LNCaP clone FGC (cell line): ENCODE measurements at regions not wholly inside any gene's neighbourhood (a gene's known extent, or its start where the extent isn't known, plus 50 kb on each side); places are given as distances from the start of the nearest gene placed in this dataset.

Experiments
- DNase-seq: peaks from one replicate; pipeline ENCODE4 v3.0.0-alpha.2; 2011; ENCODE audit warnings: low read depth
- H3K4me3 ChIP-seq: 2 replicates; pipeline ENCODE4 v1.5.1; 2011; ENCODE audit warnings: mild to moderate bottlenecking, low read depth, low read length, control low read depth
- CTCF ChIP-seq: IDR thresholded peaks from 2 replicates; pipeline ENCODE4 v1.5.1; 2012; ENCODE audit warnings: mild to moderate bottlenecking; ENCODE audit not compliant: control insufficient read depth, insufficient read depth; ENCODE audit errors: extremely low read depth

GRCh38 chr18:22773944-22774343 lies 159.2 kb upstream of the RBBP8 start:
- no peak for TF ChIP-seq CTCF
- H3K4me3 ChIP-seq, result no peak overlapping the region
- no peak for DNase-seq

GRCh38 chr18:22778996-22779395 lies 154.1 kb upstream of the RBBP8 start:
- no peak for TF ChIP-seq CTCF
- no peak overlapping the region for H3K4me3 ChIP-seq
- no peak for DNase-seq

- no peak for TF ChIP-seq CTCF
- H3K4me3 ChIP-seq, result no peak overlapping the region
- no peak for DNase-seq
Measured at GRCh38 chr18:22783245-22783644, 149.9 kb upstream of the RBBP8 start.

- no peak for TF ChIP-seq CTCF
- no peak overlapping the region for H3K4me3 ChIP-seq
- DNase-seq, result no peak
Measured at GRCh38 chr18:22783662-22784076, 149.5 kb upstream of the RBBP8 start.

DNA sequence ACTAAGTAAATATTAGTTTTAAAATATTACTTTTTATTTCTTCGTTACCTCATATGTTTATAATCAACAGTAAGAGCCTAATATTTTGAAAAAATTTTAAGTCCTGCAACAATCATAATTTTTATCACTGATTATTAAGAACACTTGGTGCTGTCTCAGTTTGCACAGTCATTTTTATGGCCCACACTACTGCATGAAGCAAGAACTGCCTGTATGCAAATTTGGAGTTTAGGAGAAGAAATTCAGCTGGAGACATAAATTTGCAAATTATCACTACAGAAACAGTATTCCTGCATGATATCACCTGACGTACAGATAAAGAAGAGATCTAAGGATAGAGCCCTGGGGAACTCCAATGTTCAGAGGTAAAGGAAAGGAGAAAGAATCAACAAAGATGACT lies 144.1 kb upstream of the RBBP8 start:
- no peak overlapping the region for H3K4me3 ChIP-seq
- TF ChIP-seq CTCF, result no peak

GRCh38 chr18:22789600-22789999 lies 143.5 kb upstream of the RBBP8 start:
- no peak overlapping the region for H3K4me3 ChIP-seq
- DNase-seq, result no peak
- TF ChIP-seq CTCF, result no peak

More for the DNA sequence above, 144.1 kb upstream of the RBBP8 start:
- peak; percentile 53 for DNase-seq

DNA sequence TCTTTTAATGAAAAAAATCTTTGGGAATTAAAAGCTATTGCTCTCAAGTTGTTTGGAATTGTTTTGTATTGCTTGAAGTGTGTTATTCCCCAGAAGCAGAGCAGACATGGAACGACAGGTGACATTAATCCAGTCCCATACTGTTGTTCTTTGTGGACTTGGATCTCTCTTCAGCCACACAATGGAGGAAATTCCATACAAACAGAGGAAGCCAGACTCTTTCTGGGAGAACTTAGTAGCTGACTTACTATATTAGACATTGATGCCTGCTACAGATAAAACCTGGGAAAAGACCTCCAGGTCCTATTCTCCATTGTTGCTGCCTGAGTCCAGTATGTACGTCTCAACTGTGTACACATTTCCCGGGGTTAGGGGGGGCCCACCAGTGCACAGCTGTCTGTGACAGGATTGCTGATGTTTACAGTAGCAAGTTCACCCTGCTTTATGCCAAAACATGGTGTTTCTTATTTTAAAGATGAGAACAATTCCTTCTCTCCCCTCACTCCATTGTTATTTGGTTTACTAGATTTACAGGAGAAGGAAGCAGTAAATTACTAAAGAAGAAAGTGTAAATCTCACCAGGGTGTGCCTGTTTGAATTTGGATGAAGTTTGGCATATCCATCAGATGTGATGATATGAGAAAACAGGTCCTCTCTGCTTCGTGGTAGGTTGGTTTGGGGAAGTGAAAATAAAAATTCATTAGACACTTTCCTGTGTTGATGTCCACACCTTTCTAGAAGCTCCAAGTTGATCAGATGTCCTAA lies 142.4 kb upstream of the RBBP8 start:
- no peak overlapping the region for H3K4me3 ChIP-seq
- no peak for DNase-seq
- no peak for TF ChIP-seq CTCF
